Activated CD4-positive, alpha-beta T cell treated with anti-CD3 and anti-CD28 coated beads for 48 hours (primary cell): ENCODE measurements at regions not wholly inside any gene's neighbourhood (a gene's known extent, or its start where the extent isn't known, plus 50 kb on each side); places are given as distances from the start of the nearest gene placed in this dataset.

Experiments
- DNase-seq: peaks from one replicate; pipeline ENCODE4 v3.0.0-alpha.2; 2020

DNA sequence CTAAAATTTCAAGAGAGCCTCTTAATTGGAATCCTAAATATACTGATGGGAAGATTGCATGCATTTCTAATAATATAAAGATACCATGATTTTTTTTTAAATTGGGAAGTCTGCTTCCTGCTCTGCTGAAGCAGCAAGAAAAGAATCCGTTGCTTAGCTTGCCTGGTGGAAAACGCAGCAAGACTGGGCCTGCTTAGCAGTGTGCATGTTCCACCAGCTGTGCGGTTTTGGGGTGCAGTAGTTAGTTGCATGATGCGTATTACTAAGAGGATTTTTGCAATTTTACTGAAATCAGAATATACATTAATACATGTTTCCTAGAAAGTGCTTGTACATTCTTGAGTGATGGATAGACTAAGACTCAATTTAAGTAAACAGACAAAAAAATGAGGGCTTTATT is 319.9 kb downstream of the CMPK2 start:
- no peak for DNase-seq

DNA sequence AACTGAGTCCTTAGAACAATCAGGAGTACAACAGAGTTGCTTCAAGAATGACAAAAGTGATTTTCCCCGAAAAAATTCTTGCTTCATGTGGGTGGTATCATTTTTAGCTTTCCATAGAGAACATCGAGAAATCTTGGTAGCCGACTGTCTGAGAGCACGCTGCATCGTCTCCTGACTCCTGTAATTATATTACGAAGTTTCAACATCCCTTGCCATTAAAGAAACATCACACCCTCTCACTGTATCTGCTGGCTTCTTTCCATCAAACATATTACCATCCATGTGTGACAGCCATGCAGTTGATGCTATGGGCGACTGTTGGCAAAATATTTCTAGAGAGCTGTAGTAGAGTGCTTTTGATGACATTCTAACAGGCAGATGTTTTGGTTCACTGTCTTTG is 311.2 kb downstream of the CMPK2 start:
- no peak for DNase-seq

DNA sequence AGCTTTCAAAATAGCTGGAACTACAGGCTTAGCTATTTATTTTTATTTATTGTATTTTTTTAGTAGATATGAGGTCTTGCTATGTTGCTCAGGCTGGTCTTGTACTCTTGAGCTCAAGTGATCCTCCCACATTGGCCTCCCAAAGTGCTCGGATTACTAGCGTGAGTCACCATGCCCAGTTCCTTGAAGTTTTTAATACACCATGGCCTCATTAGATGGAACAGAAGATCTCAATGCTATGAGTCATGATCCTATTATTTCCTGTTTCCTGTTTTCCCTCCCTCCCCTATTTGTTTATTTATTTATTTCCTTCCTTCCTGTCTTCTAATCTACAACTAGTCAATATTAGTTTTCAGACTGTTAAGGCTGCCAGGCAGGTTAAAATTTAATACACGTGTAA is 309.0 kb downstream of the CMPK2 start:
- no peak for DNase-seq

DNA sequence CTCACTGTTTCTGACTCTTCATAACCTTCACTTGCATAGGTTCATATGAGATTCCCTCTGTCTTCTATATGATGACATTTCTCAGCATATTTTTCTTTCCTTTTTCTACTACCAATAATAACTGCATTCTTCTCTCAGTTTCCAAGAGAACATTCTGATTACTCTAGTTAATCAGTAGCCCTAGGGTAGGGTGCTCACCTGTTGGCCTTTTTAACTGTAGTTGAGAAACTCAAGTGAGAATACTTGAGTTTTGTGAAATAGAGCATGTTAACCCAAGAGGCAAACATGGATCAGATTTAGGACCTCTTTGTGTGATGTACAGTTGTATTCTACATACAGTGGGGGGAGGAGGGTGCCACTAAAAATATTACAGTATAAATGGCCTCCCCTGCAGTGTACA is 308.0 kb downstream of the CMPK2 start:
- DNase-seq, result no peak

DNA sequence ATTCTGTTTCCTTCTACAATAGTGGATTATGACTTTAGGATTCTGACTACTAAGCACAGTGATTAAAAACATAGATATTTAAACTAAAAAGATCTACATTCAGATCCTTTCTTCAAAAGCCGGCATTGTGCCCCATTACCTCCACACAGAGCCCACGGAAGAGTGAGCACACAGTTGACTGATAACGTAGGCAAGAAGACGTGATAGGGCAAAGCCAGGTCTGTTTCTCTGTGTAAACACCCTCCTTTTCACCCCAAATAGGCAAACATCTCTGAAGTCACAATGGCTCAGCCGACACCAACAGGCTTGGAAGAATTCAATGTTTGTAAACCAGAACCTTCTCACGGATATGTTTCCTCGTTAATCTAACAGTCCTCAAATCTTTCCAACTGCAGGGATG is 302.9 kb downstream of the CMPK2 start:
- no peak for DNase-seq

DNA sequence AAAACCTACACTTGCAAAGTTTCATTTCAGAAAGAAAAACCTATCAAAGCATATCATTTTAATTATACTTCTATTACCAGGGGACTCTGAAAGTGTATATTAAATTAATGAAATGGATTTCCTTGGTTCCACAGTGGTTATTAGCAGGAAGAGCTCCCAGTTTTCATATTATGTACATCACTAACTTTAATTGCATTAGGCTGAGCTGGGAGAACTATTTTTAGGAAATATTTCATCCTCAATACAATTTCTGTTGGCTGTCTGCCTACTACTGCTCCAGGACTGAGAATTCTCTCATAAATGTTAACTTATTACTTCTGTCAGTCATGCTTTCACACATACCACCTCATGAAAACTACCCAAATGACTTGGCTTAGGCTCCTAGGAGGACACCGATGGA is 301.4 kb downstream of the CMPK2 start:
- DNase-seq, result no peak

DNA sequence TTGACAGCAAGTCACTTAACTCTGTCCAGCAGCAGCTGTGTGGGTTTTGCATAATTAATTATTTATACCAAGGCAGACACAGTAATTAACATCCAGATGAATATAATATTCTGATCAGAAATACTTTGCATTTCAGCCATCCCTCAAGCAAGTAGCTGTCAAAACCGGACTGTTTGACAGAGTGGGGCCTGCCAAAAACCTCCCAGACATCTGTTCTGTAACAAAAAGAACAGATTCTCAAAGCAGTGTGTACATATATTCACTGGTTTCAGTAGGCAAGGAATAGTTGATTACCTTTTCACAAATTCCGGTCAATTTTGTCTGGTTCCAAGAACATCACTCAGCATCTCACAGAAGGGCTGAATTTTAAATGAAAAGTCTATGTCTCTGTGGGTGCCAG is 291.6 kb downstream of the CMPK2 start:
- DNase-seq, result no peak

DNA sequence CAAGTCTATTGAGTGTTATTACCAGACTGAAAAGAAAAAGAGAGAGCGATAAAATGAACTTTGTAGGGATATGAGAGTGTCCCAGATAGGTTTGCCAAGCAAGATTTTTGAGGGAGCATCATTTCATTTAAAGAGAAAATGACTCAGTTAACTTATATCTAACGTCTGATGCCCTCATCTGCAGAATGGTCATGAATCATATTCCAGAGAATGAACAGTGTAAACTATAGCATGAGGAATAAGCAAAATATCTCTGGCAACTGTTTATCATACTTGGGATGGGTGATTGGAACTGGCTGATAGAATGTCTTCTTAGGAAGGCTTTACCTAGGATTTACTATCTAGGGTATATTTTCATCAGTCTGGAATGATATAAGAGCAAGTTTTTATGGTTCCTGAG is 289.4 kb downstream of the CMPK2 start:
- DNase-seq, result no peak

DNA sequence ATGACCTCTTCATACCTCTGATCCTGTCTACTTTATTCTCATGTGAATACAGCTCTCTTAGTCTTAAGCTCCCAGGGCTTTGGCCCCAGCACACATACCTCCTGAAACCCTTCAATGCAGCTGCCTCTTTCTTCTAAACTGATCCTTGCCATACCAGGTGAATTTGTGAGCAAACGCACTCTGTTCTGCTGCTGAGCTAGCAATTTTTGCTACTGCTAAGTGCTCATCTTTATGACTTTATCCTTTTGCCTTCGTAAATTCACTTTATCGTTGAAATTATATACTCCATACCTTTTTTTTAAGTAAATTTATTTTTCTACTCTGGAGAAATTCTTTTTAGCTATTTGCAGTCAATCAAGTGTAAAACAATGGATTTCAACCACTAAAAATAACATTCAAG is 287.7 kb downstream of the CMPK2 start:
- DNase-seq, result no peak

DNA sequence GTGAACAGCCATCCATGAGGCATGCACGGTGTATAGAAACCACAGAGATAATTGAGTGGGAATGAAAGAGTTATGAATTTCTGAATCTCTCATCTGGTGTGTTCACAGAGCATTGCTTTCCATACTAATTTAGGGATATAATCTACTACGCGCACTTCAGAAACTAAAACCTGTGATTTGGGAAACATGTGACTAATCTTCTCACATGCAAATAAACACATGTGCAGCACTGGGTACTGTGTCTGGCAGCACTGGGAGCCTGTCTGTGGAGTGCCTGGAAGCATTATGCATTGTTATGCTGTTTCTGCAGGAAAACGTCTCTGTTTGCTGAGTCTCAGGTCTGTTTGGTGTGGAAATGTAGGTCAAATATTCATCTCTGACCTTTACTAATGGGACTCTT is 287.3 kb downstream of the CMPK2 start:
- DNase-seq, result no peak

DNA sequence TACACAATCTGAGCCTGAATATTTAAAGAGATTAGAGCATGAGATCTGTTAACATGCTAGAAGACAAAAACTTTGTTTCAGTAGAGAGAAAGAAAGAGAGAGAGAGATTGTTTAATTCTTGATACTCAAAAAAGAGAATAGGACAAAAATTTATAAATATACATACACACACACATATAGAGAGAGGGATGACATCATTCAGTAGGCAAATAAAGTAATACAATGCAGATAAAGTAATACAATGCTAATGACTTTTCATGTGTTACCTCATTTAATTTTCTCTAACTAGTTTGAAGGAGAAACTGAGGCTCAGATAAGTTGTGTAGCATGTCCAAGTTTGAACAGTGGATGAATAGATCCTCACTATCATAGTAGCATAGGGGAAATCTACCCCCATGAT is 286.4 kb downstream of the CMPK2 start:
- no peak for DNase-seq

DNA sequence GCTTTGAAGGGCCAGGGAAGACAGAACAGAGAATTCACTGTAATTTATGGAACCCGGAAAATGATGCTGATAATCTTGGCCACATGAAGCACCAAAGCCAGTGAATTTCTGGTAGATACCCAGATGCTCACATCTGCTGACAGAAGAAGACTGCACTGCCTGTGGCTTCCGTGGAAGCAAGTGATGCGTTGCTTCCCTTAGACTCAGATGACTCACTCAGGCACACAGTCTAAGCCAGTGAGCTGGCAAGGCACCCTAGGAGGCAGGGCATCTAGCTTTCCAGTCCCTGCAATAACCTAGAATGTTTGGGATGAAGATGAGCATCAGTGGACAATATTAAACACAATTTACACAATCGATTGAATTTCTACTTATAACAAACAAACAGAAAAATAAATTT is 284.7 kb downstream of the CMPK2 start:
- no peak for DNase-seq

DNA sequence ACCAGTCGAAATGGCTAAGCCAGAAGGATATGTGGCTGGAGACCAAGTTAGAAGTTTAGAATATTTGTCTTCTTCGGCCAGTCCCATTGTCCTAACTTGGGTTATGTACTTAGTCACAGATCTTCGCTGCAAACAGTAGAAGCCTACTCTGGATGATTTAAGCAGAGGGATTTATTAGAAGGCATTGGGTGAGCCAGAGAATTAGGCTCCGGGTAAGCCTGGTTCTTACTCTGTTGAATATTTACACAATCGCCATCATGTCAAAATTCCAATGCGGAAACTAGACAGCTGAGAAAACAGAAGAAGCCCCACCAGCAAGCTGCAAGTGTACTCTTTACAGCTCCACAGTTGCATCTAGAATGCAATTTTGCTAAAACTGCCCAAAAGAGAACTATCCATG is 276.6 kb downstream of the CMPK2 start:
- no peak for DNase-seq

DNA sequence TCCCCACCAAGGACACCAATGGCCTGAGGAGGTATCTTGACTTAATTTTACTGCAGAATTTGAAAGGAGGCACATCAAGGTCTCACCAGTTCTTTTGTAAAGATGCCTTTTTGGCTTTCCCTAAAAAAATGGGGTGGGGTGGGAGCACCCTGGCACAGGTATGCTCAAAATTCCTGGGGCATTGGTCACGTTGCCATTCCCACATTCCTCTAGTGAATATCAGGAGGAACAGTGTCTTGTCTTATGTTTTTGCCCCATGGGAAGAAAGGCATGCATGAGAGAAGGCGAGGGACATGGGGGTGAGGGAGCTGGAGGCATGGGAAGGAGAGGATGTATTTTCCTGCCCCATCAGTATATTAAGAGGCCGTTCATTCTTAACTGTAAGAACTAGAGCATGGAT is 275.3 kb downstream of the CMPK2 start:
- no peak for DNase-seq

DNA sequence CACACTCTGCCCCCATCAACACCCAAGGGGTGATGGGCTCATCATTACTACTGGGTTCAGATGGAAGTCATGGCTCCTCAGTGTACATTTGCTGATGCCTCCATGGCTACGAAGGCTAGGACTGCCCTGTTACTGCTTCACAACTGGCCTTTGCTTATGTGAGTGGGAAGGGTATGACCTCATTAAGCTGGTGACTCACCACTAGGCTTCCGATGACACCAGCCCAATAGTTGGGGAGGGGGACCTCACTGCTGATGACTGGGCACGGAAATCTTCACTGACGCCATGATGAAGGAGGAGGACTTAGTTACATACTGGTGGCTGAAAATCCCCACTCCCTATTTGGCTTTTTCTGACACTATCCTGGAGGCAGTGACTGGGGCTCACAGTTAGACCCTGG is 263.2 kb downstream of the CMPK2 start:
- no peak for DNase-seq

DNA sequence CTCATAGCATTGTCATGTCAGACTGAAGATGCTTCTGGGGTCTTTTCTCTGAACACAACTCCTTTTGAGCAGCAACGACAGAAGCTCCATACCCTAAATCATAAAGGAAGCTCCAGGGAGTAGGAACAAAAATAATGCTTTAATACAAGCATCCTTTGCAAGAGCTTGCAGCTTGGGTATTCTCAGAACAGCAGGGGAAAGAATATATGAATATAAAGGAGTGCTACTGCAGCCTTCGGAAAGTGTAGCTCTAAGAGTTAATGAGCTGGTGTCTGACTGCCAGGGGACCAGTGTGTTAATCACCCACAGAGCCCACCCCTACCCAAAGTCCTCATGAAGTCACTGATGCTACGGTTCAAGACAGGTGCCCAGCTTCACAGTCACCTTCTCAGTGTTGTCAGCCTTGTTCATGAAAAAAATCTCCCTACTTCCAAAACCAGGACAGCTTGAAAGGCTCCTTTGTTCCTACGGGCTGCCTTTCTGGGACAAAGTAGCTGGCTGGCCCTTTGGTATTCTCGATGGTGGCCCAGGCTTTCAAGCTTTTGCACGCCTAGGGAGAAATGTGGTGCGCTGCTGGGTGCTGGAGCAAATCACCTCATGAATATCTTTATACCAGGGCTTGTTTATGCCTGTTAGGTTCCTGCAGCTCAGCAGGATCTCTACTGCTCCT is 259.7 kb downstream of the CMPK2 start:
- no peak for DNase-seq

DNA sequence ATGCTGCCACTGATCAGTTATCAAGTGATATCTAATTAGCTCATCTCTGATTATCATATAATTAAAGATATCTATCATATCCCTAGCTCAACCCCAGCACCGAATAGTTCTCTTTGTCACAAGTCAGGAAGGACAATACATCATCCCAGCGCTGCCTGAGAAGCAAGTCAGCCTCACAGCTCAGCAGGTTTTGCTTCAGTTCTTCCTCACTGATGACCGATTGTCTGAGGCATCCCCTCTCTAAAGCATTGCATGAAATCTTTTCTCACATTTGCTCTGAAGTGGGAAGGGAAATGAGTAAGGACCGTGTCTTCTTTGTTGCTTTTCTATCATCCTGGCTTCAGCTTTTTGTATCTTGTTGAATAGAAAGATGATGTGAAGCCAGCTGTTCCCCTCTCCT is 247.9 kb downstream of the CMPK2 start:
- no peak for DNase-seq

DNA sequence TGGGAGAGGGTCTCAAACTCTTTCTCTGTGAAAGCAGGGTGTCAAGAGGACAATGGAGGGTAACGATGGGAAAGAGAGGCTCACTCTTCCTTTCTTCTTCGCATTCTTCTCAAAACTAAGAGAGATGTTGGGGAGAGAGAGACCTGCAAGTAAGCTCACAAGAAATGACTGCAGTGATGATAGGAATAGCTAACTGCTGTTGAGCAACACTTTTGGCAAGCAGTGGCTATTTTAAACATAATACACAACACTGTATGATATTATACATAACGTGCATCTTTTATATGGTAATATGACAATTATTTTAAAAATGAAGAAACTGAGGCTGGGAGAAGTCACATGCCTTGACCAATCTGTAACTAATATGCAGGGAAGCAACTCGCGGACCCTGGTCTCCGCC is 247.5 kb downstream of the CMPK2 start:
- no peak for DNase-seq

DNA sequence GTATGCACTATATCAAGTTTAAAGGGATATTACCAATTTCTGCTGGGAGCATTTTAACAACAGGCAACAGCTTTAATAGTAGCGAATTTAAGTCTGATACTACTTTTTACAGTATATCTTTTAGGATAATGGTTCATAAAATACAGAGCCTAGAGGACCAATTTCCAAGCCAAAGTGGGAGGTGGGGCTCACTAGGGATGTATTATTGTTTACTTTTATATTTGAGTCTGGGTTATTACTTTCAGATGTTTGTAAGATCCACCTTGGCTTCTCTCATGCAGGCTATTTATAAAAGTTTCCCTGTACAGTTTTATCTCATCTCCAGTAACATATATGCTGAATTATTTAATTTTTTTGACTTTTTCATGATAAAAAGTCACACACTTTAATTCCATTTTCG is 242.0 kb downstream of the CMPK2 start:
- DNase-seq, result no peak

DNA sequence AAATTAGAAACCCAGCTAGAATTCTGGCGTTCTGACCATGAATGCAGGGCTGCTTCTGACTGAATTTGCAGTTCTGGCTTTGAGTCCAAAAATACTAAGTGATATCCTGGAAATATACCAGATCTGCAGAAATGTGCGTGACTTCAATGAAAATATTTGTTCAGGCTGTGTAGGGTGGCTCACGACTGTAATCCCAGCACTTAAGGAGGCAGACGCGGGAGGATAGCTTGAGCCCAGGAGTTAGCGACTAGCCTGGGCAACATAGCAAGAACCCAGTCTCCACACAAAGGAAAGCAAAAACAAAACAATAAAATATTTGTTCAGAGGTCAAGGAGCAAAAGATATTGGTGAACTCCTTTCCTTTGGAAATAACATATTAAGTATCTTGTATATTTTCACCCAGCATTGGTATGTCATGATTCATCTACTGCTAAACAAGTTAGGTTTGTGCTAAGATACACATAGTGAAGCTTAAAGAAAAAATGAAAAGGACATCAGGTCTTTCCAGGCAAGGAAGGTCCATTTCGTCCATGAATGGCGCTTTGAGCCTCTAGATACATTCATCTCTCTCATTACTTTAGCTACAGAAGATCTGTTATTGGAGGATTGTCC is 239.2 kb downstream of the CMPK2 start:
- no peak for DNase-seq

DNA sequence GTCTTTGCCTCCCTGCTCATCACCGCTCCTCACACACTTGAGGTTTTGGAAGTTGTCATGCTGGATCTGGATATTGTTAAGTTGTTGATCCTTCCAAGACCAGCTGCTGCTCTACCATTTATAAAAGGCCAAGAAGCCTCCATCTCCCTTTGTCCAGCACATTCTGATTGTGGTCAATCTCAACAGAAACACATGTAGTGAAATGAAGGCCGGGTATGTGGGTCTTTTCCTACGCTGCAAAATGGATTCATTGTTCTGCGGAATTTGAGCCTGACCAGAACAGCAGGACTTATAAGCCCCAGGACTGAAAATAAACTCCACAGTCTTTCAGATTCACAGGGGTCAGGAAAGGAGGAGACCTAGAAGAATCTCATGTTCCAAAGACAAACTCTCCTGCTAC is 238.4 kb downstream of the CMPK2 start:
- no peak for DNase-seq

DNA sequence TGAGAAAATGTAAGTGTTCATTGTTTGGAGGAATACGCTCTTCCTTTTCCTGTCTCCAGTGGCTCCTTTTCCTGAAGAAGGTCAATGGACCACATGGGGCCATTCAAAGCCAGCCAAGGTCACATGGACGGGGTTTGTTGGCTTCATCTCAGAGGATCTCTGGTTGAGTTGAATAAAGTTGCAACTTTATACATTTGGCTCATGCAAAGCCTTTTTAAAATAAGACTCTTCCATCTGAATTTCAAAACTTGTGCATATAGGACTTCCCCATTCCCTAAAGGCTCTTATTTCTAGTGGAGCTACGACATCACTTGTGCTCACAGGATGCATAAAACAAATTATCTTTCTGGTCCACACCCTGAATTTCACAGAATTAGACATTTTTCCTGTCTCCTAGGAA is 235.5 kb downstream of the CMPK2 start:
- DNase-seq, result no peak

DNA sequence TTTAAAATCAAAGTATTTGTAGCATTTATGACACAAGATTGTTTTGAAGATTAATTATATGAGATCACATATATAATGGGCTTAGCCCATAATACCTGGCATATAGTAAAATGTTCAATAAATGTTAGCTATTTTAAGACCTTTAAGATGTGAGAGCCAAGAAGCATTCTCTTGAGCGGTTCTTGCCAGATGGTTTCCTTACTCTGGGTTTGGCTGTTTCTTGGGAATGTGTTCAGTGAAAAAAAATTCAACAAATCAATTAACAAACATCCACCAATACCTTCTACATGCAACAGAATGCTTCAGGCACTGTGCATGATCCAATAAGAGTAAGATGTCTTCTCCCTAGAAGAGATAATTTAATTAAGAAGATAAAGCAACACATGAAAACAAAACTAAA is 230.4 kb downstream of the CMPK2 start:
- DNase-seq, result no peak

DNA sequence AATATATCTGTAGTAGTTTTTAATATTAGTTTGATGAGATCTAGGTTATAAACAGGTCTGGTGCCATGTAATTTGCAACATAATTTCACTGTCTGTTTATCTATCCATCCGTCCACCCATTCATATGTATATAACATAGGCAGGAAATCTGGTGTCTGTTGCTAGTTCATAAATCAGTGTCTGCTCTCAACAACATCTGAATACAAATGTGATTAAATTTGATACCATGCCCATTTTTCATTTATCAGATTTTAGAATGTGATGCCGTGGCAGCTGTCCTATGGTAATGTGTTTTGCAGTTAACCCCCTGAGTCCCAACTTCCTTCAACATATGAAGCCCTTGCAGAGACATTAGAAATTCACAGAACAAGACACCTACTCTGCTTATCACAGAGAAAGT is 228.4 kb downstream of the CMPK2 start:
- no peak for DNase-seq

DNA sequence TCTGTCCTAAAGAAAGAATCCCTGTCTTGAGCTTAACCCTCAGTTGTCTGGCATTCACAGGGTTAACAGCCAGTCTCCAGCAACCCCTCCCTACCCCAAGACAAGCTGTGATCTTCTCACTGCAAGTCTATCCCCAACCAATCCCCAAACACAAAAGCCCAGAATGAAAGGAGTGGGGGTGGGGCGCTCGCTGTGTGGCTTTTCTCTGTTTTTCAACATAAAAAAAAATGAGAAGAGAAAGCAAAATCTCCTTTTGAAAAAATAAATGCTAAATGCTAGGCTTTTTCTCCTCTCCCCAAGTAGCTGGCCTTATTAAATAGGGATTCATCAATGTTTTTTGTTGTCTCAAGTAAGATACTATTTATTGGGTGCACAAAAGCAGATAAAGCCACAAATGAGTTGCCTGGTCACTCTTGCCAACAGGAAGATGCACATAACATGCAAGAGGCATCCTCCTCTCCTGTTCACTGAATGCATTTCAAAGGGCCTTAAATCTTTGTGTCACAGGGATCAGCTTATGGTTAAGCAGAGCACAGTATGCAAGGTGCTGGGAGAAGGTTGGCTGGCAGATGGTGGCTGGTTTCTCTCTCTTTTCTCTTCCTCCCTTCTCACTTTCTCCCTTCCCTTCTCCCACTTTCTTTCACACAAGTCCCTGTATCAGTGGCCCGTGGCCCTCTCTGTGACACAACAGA is 225.6 kb downstream of the CMPK2 start:
- no peak for DNase-seq
